Neuronal stem cell (in vitro differentiated cells): ENCODE measurements at regions not wholly inside any gene's neighbourhood (a gene's known extent, or its start where the extent isn't known, plus 50 kb on each side); places are given as distances from the start of the nearest gene placed in this dataset.

Experiments used
- DNase-seq: peaks from one replicate; pipeline ENCODE4 v3.0.0-alpha.2; 2013; ENCODE audit warnings: low spot score
- H2AFZ ChIP-seq: one replicate; pipeline ENCODE4 v1.6.1; 2013; ENCODE audit warnings: mild to moderate bottlenecking, low read length, inconsistent platforms
- H2AK5ac ChIP-seq: 2 replicates; pipeline ENCODE4 v1.6.1; 2013; ENCODE audit warnings: low read depth, mild to moderate bottlenecking, inconsistent platforms, low read length, moderate library complexity, mixed read lengths
- H2BK120ac ChIP-seq: 2 replicates; pipeline ENCODE4 v1.6.1; 2013; ENCODE audit warnings: low read depth, mild to moderate bottlenecking, inconsistent platforms, low read length, moderate library complexity, mixed read lengths
- H2BK12ac ChIP-seq: one replicate; pipeline ENCODE4 v1.6.1; 2013; ENCODE audit warnings: low read length, inconsistent platforms
- H2BK15ac ChIP-seq: 2 replicates; pipeline ENCODE4 v1.6.1; 2013; ENCODE audit warnings: mild to moderate bottlenecking, low read length, inconsistent platforms, mixed read lengths
- H2BK5ac ChIP-seq: one replicate; pipeline ENCODE4 v1.6.1; 2013; ENCODE audit warnings: inconsistent platforms, mild to moderate bottlenecking, low read length, moderate library complexity
- H3K14ac ChIP-seq: one replicate; pipeline ENCODE4 v1.6.1; 2013; ENCODE audit warnings: low read length, inconsistent platforms
- H3K18ac ChIP-seq: 2 replicates; pipeline ENCODE4 v1.6.1; 2013; ENCODE audit warnings: low read length, inconsistent platforms
- H3K23ac ChIP-seq: 2 replicates; pipeline ENCODE4 v1.6.1; 2013; ENCODE audit warnings: low read depth, mild to moderate bottlenecking, mixed read lengths, low read length, inconsistent platforms; ENCODE audit not compliant: poor library complexity
- H3K27ac ChIP-seq: replicated peaks from 3 replicates; pipeline ENCODE4 v1.5.1; 2013; ENCODE audit warnings: low read length, inconsistent platforms
- H3K27me3 ChIP-seq, 3 experiments: 2 replicates each; pipeline ENCODE4 v1.6.1; 2013; ENCODE audit warnings: low read length in 3 of 3, mild to moderate bottlenecking in 2 of 3, inconsistent platforms in 1 of 3, low read depth in 1 of 3, mixed read lengths in 1 of 3, moderate library complexity in 1 of 3; ENCODE audit not compliant: control insufficient read depth in 3 of 3, insufficient read depth in 3 of 3
- H3K36me3 ChIP-seq, 2 donors: replicated peaks in 1 of 2; 2 replicates each; pipeline ENCODE4 v1.6.1; 2013; ENCODE audit warnings: low read length in 2 of 2; ENCODE audit not compliant: control insufficient read depth in 2 of 2, insufficient read depth in 2 of 2
- H3K4ac ChIP-seq: 2 replicates; pipeline ENCODE4 v1.6.1; 2013; ENCODE audit warnings: inconsistent platforms, mild to moderate bottlenecking, low read length, moderate library complexity
- H3K4me1 ChIP-seq, 2 donors: 1 replicate in 1 of 2; 2 replicates in 1 of 2; pipeline ENCODE4 v1.6.1; 2013; ENCODE audit warnings: low read length in 2 of 2, low read depth in 1 of 2; ENCODE audit not compliant: control insufficient read depth in 2 of 2, insufficient read depth in 1 of 2
- H3K4me2 ChIP-seq: one replicate; pipeline ENCODE4 v1.6.1; 2013; ENCODE audit warnings: mild to moderate bottlenecking, low read length, inconsistent platforms; ENCODE audit not compliant: insufficient read depth, poor library complexity, severe bottlenecking
- H3K4me3 ChIP-seq, 2 donors: 2 replicates each; pipeline ENCODE4 v1.5.1; 2013; ENCODE audit warnings: low read length in 2 of 2, mild to moderate bottlenecking in 2 of 2, inconsistent platforms in 1 of 2, moderate library complexity in 1 of 2
- H3K79me1 ChIP-seq: one replicate; pipeline ENCODE4 v1.6.1; 2013; ENCODE audit warnings: low read depth, mild to moderate bottlenecking, inconsistent platforms, low read length, moderate library complexity
- H3K9ac ChIP-seq: one replicate; pipeline ENCODE4 v1.6.1; 2013; ENCODE audit warnings: mild to moderate bottlenecking, low read depth, low read length, inconsistent platforms; ENCODE audit not compliant: poor library complexity
- H3K9me3 ChIP-seq, 2 donors: replicated peaks in 1 of 2; 2 replicates each; pipeline versions ENCODE3 to v1.6.1; 2013; ENCODE audit warnings: low read length in 2 of 2, mild to moderate bottlenecking in 2 of 2, inconsistent platforms in 1 of 2, low read depth in 1 of 2, mixed read lengths in 1 of 2, moderate library complexity in 1 of 2; ENCODE audit not compliant: control insufficient read depth in 2 of 2, insufficient read depth in 1 of 2
- H4K8ac ChIP-seq: one replicate; pipeline ENCODE4 v1.6.1; 2013; ENCODE audit warnings: low read depth, mild to moderate bottlenecking, inconsistent platforms, low read length, moderate library complexity
- H4K91ac ChIP-seq: one replicate; pipeline ENCODE4 v1.6.1; 2013; ENCODE audit warnings: low read length, low read depth, mild to moderate bottlenecking, inconsistent platforms; ENCODE audit not compliant: poor library complexity
- WGBS, 2 donors: extraction: QIAGEN DNeasy Blood & Tissue Kit; methylation state at CpG; one replicate each; pipeline ENCODE4 v1.1.7; 2013; ENCODE audit warnings: missing lambda C conversion rate in 2 of 2, mixed read lengths in 1 of 2; ENCODE audit not compliant: insufficient read length in 2 of 2, insufficient replicate concordance in 1 of 2; ENCODE audit errors: extremely low coverage in 2 of 2; 5-methylcytosine and 5-hydroxymethylcytosine counted together

- Histone ChIP-seq H3K23ac (no peak overlapping the region), H3K79me1 (no peaks in the 10 kb centered on the region), H3K27me3 (no peaks in the 10 kb centered on the region), H2BK5ac (no peak overlapping the region), H3K14ac (no peak overlapping the region), H2AK5ac (no peak overlapping the region), H2BK120ac (no peak overlapping the region), H3K9ac (no peak overlapping the region), H3K9me3 (no peaks in the 10 kb centered on the region), H2AFZ (no peak overlapping the region), H3K4ac (no peak overlapping the region), H3K4me3 (no peak overlapping the region), H2BK15ac (no peak overlapping the region), H3K18ac (no peak overlapping the region), H3K36me3 (no peaks in the 10 kb centered on the region), H2BK12ac (no peak overlapping the region), H4K8ac (no peak overlapping the region), H3K4me2 (no peak overlapping the region), H3K27ac (no peak overlapping the region), H4K91ac (no peak overlapping the region), H3K4me1 (no peaks in the 10 kb centered on the region)
- no CpG with 5 or more reads among the region's 6 CpGs for WGBS, 2 donors
- no peak for DNase-seq
These were observed 161.5 kb upstream of the FAM13C start for GRCh38 chr10:59523851-59524250.

GRCh38 chr10:59517996-59518395 is 155.6 kb upstream of the FAM13C start:
- no CpG with 5 or more reads among the region's 3 CpGs for WGBS, 2 donors
- no peak overlapping the region for H2BK15ac ChIP-seq
- no peak overlapping the region for H2BK12ac ChIP-seq
- no peak overlapping the region for H2AFZ ChIP-seq
- no peaks in the 10 kb centered on the region for H3K27me3 ChIP-seq
- no peak for DNase-seq
- H3K36me3 ChIP-seq, result no peaks in the 10 kb centered on the region
- no peak overlapping the region for H3K18ac ChIP-seq
- no peak overlapping the region for H3K4me2 ChIP-seq
- no peak overlapping the region for H3K27ac ChIP-seq
- no peak overlapping the region for H2AK5ac ChIP-seq
- no peak overlapping the region for H3K14ac ChIP-seq
- H3K4me3 ChIP-seq, result no peak overlapping the region
- H2BK120ac ChIP-seq, result no peak overlapping the region
- H2BK5ac ChIP-seq, result no peak overlapping the region
- no peak overlapping the region for H3K4ac ChIP-seq
- no peak overlapping the region for H3K23ac ChIP-seq
- no peak overlapping the region for H3K9ac ChIP-seq
- no peaks in the 10 kb centered on the region for H3K4me1 ChIP-seq
- no peak overlapping the region for H4K8ac ChIP-seq
- H3K9me3 ChIP-seq, result no peaks in the 10 kb centered on the region
- no peak overlapping the region for H4K91ac ChIP-seq
- H3K79me1 ChIP-seq, result no peaks in the 10 kb centered on the region

- H3K4me2 ChIP-seq, result no peak overlapping the region
- no peak overlapping the region for H3K4me3 ChIP-seq
- no peak overlapping the region for H2BK5ac ChIP-seq
- no peak overlapping the region for H3K4ac ChIP-seq
- no peak overlapping the region for H2BK12ac ChIP-seq
- H4K91ac ChIP-seq, result no peak overlapping the region
- no peak overlapping the region for H3K18ac ChIP-seq
- no peak overlapping the region for H2AFZ ChIP-seq
- H2AK5ac ChIP-seq, result no peak overlapping the region
- no peak overlapping the region for H3K9ac ChIP-seq
- H3K4me1 ChIP-seq, result no peaks in the 10 kb centered on the region
- H3K27me3 ChIP-seq, result no peaks in the 10 kb centered on the region
- no peaks in the 10 kb centered on the region for H3K79me1 ChIP-seq
- no peaks in the 10 kb centered on the region for H3K36me3 ChIP-seq
- H2BK15ac ChIP-seq, result no peak overlapping the region
- DNase-seq, result no peak
- no CpG with 5 or more reads among the region's 7 CpGs for WGBS, 2 donors
- no peak overlapping the region for H2BK120ac ChIP-seq
- no peak overlapping the region for H3K27ac ChIP-seq
- no peak overlapping the region for H4K8ac ChIP-seq
- no peak overlapping the region for H3K14ac ChIP-seq
- H3K9me3 ChIP-seq, result no peaks in the 10 kb centered on the region
- no peak overlapping the region for H3K23ac ChIP-seq
These were observed 155.1 kb upstream of the FAM13C start for GRCh38 chr10:59517341-59517899.

- H2BK15ac ChIP-seq, result no peak overlapping the region
- DNase-seq, result no peak
- no peak overlapping the region for H3K9ac ChIP-seq
- no peaks in the 10 kb centered on the region for H3K27me3 ChIP-seq
- no peak overlapping the region for H3K4me2 ChIP-seq
- H2AK5ac ChIP-seq, result no peak overlapping the region
- H3K79me1 ChIP-seq, result no peaks in the 10 kb centered on the region
- no peak overlapping the region for H3K4me3 ChIP-seq
- H2AFZ ChIP-seq, result no peak overlapping the region
- WGBS, 2 donors, result no CpG with 5 or more reads among the region's 3 CpGs
- H3K27ac ChIP-seq, result no peak overlapping the region
- H3K18ac ChIP-seq, result no peak overlapping the region
- H3K4me1 ChIP-seq, result no peaks in the 10 kb centered on the region
- H3K36me3 ChIP-seq, result no peaks in the 10 kb centered on the region
- H4K8ac ChIP-seq, result no peak overlapping the region
- no peak overlapping the region for H3K23ac ChIP-seq
- H3K4ac ChIP-seq, result no peak overlapping the region
- no peak overlapping the region for H3K14ac ChIP-seq
- H2BK12ac ChIP-seq, result no peak overlapping the region
- no peak overlapping the region for H2BK5ac ChIP-seq
- H3K9me3 ChIP-seq, result no peaks in the 10 kb centered on the region
- no peak overlapping the region for H4K91ac ChIP-seq
- H2BK120ac ChIP-seq, result no peak overlapping the region
These were observed 151.2 kb upstream of the FAM13C start for GRCh38 chr10:59513558-59513957.
